ENCODE measurements at regions not wholly inside any gene's neighbourhood (a gene's known extent, or its start where the extent isn't known, plus 50 kb on each side); places are given as distances from the start of the nearest gene placed in this dataset.

GRCh38 chr3:66665021-66665695 is 164.3 kb upstream of the LRIG1 start:
- Histone ChIP-seq H2AFZ (ENCODE audit: low read depth, low read length) (no peak overlapping the region), H3K27ac (ENCODE audit: insufficient read depth, low read depth, low read length) (no peak overlapping the region), H3K4me2 (ENCODE audit: insufficient read depth, low read length) (no peak overlapping the region), H3K9me1 (replicated peaks; ENCODE audit: control insufficient read depth, extremely low read depth, insufficient read depth, low read length) (no peaks in the 10 kb centered on the region), H3K27me3 (ENCODE audit: control insufficient read depth in 2 of 2, insufficient read depth in 2 of 2, low read length in 2 of 2) (peaks cover 3 to 4% of the 10 kb centered on the region in 2 experiments), H3K9ac (replicated peaks; ENCODE audit: extremely low read depth, insufficient read depth, low read length) (no peak overlapping the region), H3K36me3 (ENCODE audit: control insufficient read depth in 2 of 2, extremely low read depth in 1 of 2, insufficient read depth in 2 of 2, low read length in 2 of 2) (no peaks in the 10 kb centered on the region), H3K79me2 (ENCODE audit: control insufficient read depth, insufficient read depth, low read length) (no peaks in the 10 kb centered on the region), H3K9me3 (replicated peaks; ENCODE audit: control insufficient read depth, insufficient read depth, low read length) (no peaks in the 10 kb centered on the region), H3K4me1 (ENCODE audit: control insufficient read depth, extremely low read depth, insufficient read depth, low read length) (no peaks in the 10 kb centered on the region), H3K4me3 (replicated peaks in 1 of 3; ENCODE audit: insufficient read depth in 1 of 3, low read depth in 1 of 3, low read length in 3 of 3) (no peak overlapping the region), H4K20me1 (replicated peaks; ENCODE audit: control insufficient read depth, extremely low read depth, insufficient read depth, low read length) (no peaks in the 10 kb centered on the region)
- intact Hi-C loops (cut with micrococcal nuclease): no loop called here
- FAIRE-seq (no peak), DNase-seq (ENCODE audit: low read depth, low spot score) (no peak)
- BruUV-seq (replicated peaks): no TSS peak
- dilution Hi-C loops (cut with MboI; ENCODE audit: extremely low pct_ligation_motif_present, low sequenced_read_pairs): no loop called here
- TF ChIP-seq POLR2AphosphoS5 (IDR thresholded peaks at IDR 0.05; ENCODE audit: insufficient read depth, low read depth, low read length) (no peak), EZH2 (IDR thresholded peaks at IDR 0.05; ENCODE audit: borderline replicate concordance, low read depth, low read length, severe bottlenecking) (no peak), MYC (IDR thresholded peaks at IDR 0.05; ENCODE audit: low read depth, low read length) (no peak), GATA2 (IDR thresholded peaks at IDR 0.05; ENCODE audit: insufficient read depth, insufficient read length, low read depth, low read length) (no peak), CTCF (IDR thresholded peaks at IDR 0.05; ENCODE audit: extremely low read depth in 1 of 2, insufficient read depth in 1 of 2, low read depth in 1 of 2, low read length in 2 of 2) (no peak), POLR2A (IDR thresholded peaks at IDR 0.05; ENCODE audit: low read depth, low read length) (no peak), FOS (IDR thresholded peaks at IDR 0.05; ENCODE audit: borderline replicate concordance, insufficient read depth, low read length) (no peak), JUN (IDR thresholded peaks at IDR 0.05; ENCODE audit: borderline replicate concordance, insufficient read depth, insufficient read length, low read depth) (no peak)
- TF ChIP-seq, protein P1, sequence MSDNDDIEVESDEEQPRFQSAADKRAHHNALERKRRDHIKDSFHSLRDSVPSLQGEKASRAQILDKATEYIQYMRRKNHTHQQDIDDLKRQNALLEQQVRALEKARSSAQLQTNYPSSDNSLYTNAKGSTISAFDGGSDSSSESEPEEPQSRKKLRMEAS (IDR thresholded peaks at IDR 0.05; ENCODE audit: insufficient read depth, insufficient read length): no peak
- ChIA-PET CTCF (no interaction called here), POLR2A (no interaction called here)

All from endothelial cell of umbilical vein (primary cell).